NCI-H748 (cell line): ENCODE measurements at regions not wholly inside any gene's neighbourhood (a gene's known extent, or its start where the extent isn't known, plus 50 kb on each side); places are given as distances from the start of the nearest gene placed in this dataset.
"Not testable (repeated sequence)": the region's sequence is repeated elsewhere in the genome, so short reads cannot be mapped to it uniquely, and the experiment has no call there.

Source experiments
- DNase-seq: peaks from one replicate; lab custom pipeline; 2025; ENCODE audit not compliant: unreplicated experiment; lab: John Stamatoyannopoulos, UW

GRCh38 chr11:38924644-38925043 is 2326.6 kb upstream of the RAG2 start:
- DNase-seq, result no peak

- DNase-seq, result no peak
Observed at GRCh38 chr11:38900211-38900610, 2302.2 kb upstream of the RAG2 start.

- DNase-seq, result not testable (repeated sequence)
Observed at GRCh38 chr11:38894201-38894600, 2296.2 kb upstream of the RAG2 start.

- no peak for DNase-seq
Observed at GRCh38 chr11:38884145-38884865, 2286.3 kb upstream of the RAG2 start.

- no peak for DNase-seq
Observed at GRCh38 chr11:38867338-38867737, 2269.3 kb upstream of the RAG2 start.

GRCh38 chr11:38865922-38866321 is 2267.9 kb upstream of the RAG2 start:
- DNase-seq, result no peak

- DNase-seq, result no peak
Observed at GRCh38 chr11:38842991-38843390, 2245.0 kb upstream of the RAG2 start.

- DNase-seq, result no peak
Observed at GRCh38 chr11:38839071-38839470, 2241.0 kb upstream of the RAG2 start.

GRCh38 chr11:38835966-38836365 is 2237.9 kb upstream of the RAG2 start:
- peak; percentile 6 for DNase-seq

GRCh38 chr11:38824573-38824972 is 2226.5 kb upstream of the RAG2 start:
- no peak for DNase-seq

- DNase-seq, result not testable (repeated sequence)
Observed at GRCh38 chr11:38821786-38822185, 2223.8 kb upstream of the RAG2 start.

GRCh38 chr11:38819981-38820380 is 2221.9 kb upstream of the RAG2 start:
- DNase-seq, result no peak

GRCh38 chr11:38818720-38819119 is 2220.7 kb upstream of the RAG2 start:
- DNase-seq, result no peak

- no peak for DNase-seq
Observed at GRCh38 chr11:38814670-38815069, 2216.6 kb upstream of the RAG2 start.

- DNase-seq, result no peak
Observed at GRCh38 chr11:38809521-38809920, 2211.5 kb upstream of the RAG2 start.

- no peak for DNase-seq
Observed at GRCh38 chr11:38796281-38796680, 2198.2 kb upstream of the RAG2 start.

- DNase-seq, result no peak
Observed at GRCh38 chr11:38795027-38795426, 2197.0 kb upstream of the RAG2 start.

GRCh38 chr11:38791346-38791961 is 2193.4 kb upstream of the RAG2 start:
- DNase-seq, result peak; percentile 61

- no peak for DNase-seq
Observed at GRCh38 chr11:38788561-38788960, 2190.5 kb upstream of the RAG2 start.

- no peak for DNase-seq
Observed at GRCh38 chr11:38784164-38784563, 2186.1 kb upstream of the RAG2 start.

- no peak for DNase-seq
Observed at GRCh38 chr11:38766796-38767195, 2168.8 kb upstream of the RAG2 start.

GRCh38 chr11:38759394-38759793 is 2161.4 kb upstream of the RAG2 start:
- DNase-seq, result no peak

GRCh38 chr11:38756537-38756936 is 2158.5 kb upstream of the RAG2 start:
- no peak for DNase-seq
